Fibroblast of lung (primary cell): ENCODE measurements at regions not wholly inside any gene's neighbourhood (a gene's known extent, or its start where the extent isn't known, plus 50 kb on each side); places are given as distances from the start of the nearest gene placed in this dataset.

ENCODE experiments used
- CTCF ChIP-seq, 2 donors: IDR thresholded peaks in 1 of 2; conservative IDR thresholded peaks in 1 of 2; 1 replicate in 1 of 2; 2 replicates in 1 of 2; pipeline ENCODE4 v1.5.1; 2011 to 2012; ENCODE audit warnings: low read length in 2 of 2, control low read depth in 1 of 2, inconsistent platforms in 1 of 2, low read depth in 1 of 2, mild to moderate bottlenecking in 1 of 2
- EZH2 ChIP-seq: IDR thresholded peaks from 2 replicates; pipeline ENCODE4 v1.5.1; 2012; ENCODE audit warnings: low read length, control low read depth, mild to moderate bottlenecking; ENCODE audit errors: missing control alignments

- TF ChIP-seq CTCF (conservative IDR thresholded peaks at IDR 0.05 in 1 of 2, IDR thresholded peaks at IDR 0.05 in 1 of 2; ENCODE audit: low read depth in 1 of 2, low read length in 2 of 2) (peak; percentile 78 to 88), EZH2 (no peak)
These were observed 221.8 kb upstream of the SSTR1 start for GRCh38 chr14:37985826-37986470.
